ENCODE measurements at regions not wholly inside any gene's neighbourhood (a gene's known extent, or its start where the extent isn't known, plus 50 kb on each side); places are given as distances from the start of the nearest gene placed in this dataset.

DNA sequence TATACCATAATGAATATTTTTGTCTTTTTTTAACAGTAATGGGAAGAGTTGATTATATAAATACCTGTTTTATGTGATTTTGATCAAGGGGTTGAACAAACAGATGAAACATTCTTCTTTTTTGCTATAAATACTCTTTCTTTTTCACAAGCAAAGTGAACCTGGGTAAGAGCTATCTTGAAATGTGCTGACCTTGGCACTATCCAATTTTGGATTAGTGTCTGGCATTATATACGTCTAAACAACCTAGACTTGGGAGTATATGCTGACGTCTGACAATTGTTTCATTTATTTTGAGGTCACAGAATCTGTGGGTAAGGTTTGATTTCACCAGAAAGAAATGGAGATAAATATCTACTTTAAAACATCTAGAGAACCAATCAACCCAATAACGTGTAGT lies 716.0 kb upstream of the STXBP6 start:
- Histone ChIP-seq H3K27ac (ENCODE audit: low read depth, low read length) (no peak overlapping the region), H4K20me1 (ENCODE audit: insufficient read depth) (no peaks in the 10 kb centered on the region), H2AFZ (ENCODE audit: low read depth, low read length, poor library complexity, severe bottlenecking) (no peak overlapping the region), H3K27me3 (ENCODE audit: insufficient read depth, low read length) (no peaks in the 10 kb centered on the region), H3K36me3 (ENCODE audit: control insufficient read depth in 1 of 2, insufficient read depth in 2 of 2, low read length in 2 of 2) (no peaks in the 10 kb centered on the region), H3K9ac (ENCODE audit: low read length) (no peak overlapping the region), H3K4me1 (ENCODE audit: control insufficient read depth in 1 of 2, insufficient read depth in 2 of 2, low read length in 2 of 2) (no peaks in the 10 kb centered on the region), H3K79me2 (ENCODE audit: insufficient read depth, low read length) (no peaks in the 10 kb centered on the region), H3K4me3 (replicated peaks in 1 of 2; ENCODE audit: low read depth in 1 of 2, low read length in 2 of 2) (no peak overlapping the region), H3K4me2 (ENCODE audit: low read length) (no peak overlapping the region), H3K9me3 (ENCODE audit: control insufficient read depth in 1 of 2, insufficient read depth in 1 of 2, low read depth in 1 of 2, low read length in 2 of 2) (peaks cover 0 to 19% of the 10 kb centered on the region in 2 experiments; a peak in 3 of 4 replicates), H3K9me2 (ENCODE audit: insufficient read depth) (no peaks in the 10 kb centered on the region)
- RAD21 ChIA-PET (ENCODE audit: low non-redundant PET in 1 of 2, low total read pairs in 2 of 2, uncharacterized antibody in 2 of 2, unreplicated experiment in 2 of 2), result no interaction called here
- CTCF ChIA-PET, result no interaction called here
- no peak for DNase-seq (ENCODE audit: low read depth, low spot score)
- TF ChIP-seq ZNF274 (IDR thresholded peaks at IDR 0.05; ENCODE audit: low read depth, low read length), result no peak
- TF ChIP-seq JUND (IDR thresholded peaks at IDR 0.05), result no peak
- no peak for TF ChIP-seq EZH2 (IDR thresholded peaks at IDR 0.05)
- TF ChIP-seq, protein P1, sequence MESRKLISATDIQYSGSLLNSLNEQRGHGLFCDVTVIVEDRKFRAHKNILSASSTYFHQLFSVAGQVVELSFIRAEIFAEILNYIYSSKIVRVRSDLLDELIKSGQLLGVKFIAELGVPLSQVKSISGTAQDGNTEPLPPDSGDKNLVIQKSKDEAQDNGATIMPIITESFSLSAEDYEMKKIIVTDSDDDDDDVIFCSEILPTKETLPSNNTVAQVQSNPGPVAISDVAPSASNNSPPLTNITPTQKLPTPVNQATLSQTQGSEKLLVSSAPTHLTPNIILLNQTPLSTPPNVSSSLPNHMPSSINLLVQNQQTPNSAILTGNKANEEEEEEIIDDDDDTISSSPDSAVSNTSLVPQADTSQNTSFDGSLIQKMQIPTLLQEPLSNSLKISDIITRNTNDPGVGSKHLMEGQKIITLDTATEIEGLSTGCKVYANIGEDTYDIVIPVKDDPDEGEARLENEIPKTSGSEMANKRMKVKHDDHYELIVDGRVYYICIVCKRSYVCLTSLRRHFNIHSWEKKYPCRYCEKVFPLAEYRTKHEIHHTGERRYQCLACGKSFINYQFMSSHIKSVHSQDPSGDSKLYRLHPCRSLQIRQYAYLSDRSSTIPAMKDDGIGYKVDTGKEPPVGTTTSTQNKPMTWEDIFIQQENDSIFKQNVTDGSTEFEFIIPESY (IDR thresholded peaks at IDR 0.05; ENCODE audit: extremely low read depth, insufficient replicate concordance, low read length), result no peak
- no peak for TF ChIP-seq POLR2AphosphoS5 (IDR thresholded peaks at IDR 0.05; ENCODE audit: low read depth, low read length)
- TF ChIP-seq, protein P2, sequence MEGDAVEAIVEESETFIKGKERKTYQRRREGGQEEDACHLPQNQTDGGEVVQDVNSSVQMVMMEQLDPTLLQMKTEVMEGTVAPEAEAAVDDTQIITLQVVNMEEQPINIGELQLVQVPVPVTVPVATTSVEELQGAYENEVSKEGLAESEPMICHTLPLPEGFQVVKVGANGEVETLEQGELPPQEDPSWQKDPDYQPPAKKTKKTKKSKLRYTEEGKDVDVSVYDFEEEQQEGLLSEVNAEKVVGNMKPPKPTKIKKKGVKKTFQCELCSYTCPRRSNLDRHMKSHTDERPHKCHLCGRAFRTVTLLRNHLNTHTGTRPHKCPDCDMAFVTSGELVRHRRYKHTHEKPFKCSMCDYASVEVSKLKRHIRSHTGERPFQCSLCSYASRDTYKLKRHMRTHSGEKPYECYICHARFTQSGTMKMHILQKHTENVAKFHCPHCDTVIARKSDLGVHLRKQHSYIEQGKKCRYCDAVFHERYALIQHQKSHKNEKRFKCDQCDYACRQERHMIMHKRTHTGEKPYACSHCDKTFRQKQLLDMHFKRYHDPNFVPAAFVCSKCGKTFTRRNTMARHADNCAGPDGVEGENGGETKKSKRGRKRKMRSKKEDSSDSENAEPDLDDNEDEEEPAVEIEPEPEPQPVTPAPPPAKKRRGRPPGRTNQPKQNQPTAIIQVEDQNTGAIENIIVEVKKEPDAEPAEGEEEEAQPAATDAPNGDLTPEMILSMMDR (IDR thresholded peaks at IDR 0.05 in 2 of 3, conservative IDR thresholded peaks at IDR 0.05 in 1 of 3; ENCODE audit: borderline replicate concordance in 1 of 3, insufficient read depth in 1 of 3, low read depth in 2 of 3, low read length in 2 of 3), result no peak
- TF ChIP-seq FOSL1 (IDR thresholded peaks at IDR 0.05; ENCODE audit: low read depth), result no peak
- no peak for TF ChIP-seq POLR2A (IDR thresholded peaks at IDR 0.05; ENCODE audit: borderline replicate concordance, extremely low read depth, insufficient read depth, insufficient read length)
- no peak for TF ChIP-seq SP1 (IDR thresholded peaks at IDR 0.05; ENCODE audit: low read depth)
- no peak for TF ChIP-seq CEBPB (IDR thresholded peaks at IDR 0.05; ENCODE audit: low read depth)
- TF ChIP-seq EZH2phosphoT487 (IDR thresholded peaks at IDR 0.05; ENCODE audit: borderline replicate concordance), result no peak
- TF ChIP-seq, protein P3, sequence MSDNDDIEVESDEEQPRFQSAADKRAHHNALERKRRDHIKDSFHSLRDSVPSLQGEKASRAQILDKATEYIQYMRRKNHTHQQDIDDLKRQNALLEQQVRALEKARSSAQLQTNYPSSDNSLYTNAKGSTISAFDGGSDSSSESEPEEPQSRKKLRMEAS (IDR thresholded peaks at IDR 0.05), result no peak
- TF ChIP-seq SIN3A (IDR thresholded peaks at IDR 0.05; ENCODE audit: low read depth), result no peak
- no peak for TF ChIP-seq YY1 (IDR thresholded peaks at IDR 0.05; ENCODE audit: extremely low read depth, insufficient replicate concordance, low read depth, low read length)
- TF ChIP-seq EGR1 (IDR thresholded peaks at IDR 0.05; ENCODE audit: low read depth), result no peak
- TF ChIP-seq SRF (IDR thresholded peaks at IDR 0.05; ENCODE audit: low read depth), result no peak
- no peak for TF ChIP-seq TCF7L2 (IDR thresholded peaks at IDR 0.05; ENCODE audit: borderline replicate concordance, extremely low read depth, insufficient read depth, insufficient read length)
- no peak for ATAC-seq
- POLR2A ChIA-PET, result no interaction called here
- no TSS peak for BruUV-seq (replicated peaks)
- intact Hi-C loops (cut with micrococcal nuclease), result no loop called here

Measured in HCT116 (cell line).